H9 (cell line): ENCODE measurements at regions not wholly inside any gene's neighbourhood (a gene's known extent, or its start where the extent isn't known, plus 50 kb on each side); places are given as distances from the start of the nearest gene placed in this dataset.

Experiments
- DNase-seq: peaks from one replicate; pipeline ENCODE4 v3.0.0-alpha.2; 2017
- H2AFZ ChIP-seq: one replicate; pipeline ENCODE4 v1.6.1; 2013; ENCODE audit warnings: mild to moderate bottlenecking, low read length, control low read depth, moderate library complexity
- H2AK5ac ChIP-seq: 2 replicates; pipeline ENCODE4 v1.6.1; 2013; ENCODE audit warnings: low read length, control low read depth, mixed read lengths; ENCODE audit not compliant: insufficient read length
- H2BK120ac ChIP-seq: one replicate; pipeline ENCODE4 v1.6.1; 2013; ENCODE audit warnings: low read depth, mild to moderate bottlenecking, low read length, control low read depth, inconsistent platforms; ENCODE audit not compliant: poor library complexity, severe bottlenecking
- H2BK12ac ChIP-seq: 2 replicates; pipeline ENCODE4 v1.6.1; 2013; ENCODE audit warnings: low read length, control low read depth, mixed read lengths, low read depth; ENCODE audit not compliant: insufficient read length
- H2BK15ac ChIP-seq: 2 replicates; pipeline ENCODE4 v1.6.1; 2013; ENCODE audit warnings: low read depth, low read length, control low read depth
- H2BK20ac ChIP-seq: one replicate; pipeline ENCODE4 v1.6.1; 2013; ENCODE audit warnings: low read depth, mild to moderate bottlenecking, low read length, control low read depth, inconsistent platforms; ENCODE audit not compliant: poor library complexity, severe bottlenecking
- H2BK5ac ChIP-seq: 2 replicates; pipeline ENCODE4 v1.6.1; 2013; ENCODE audit warnings: low read length, control low read depth, mixed read lengths; ENCODE audit not compliant: insufficient read length
- H3K14ac ChIP-seq: 2 replicates; pipeline ENCODE4 v1.6.1; 2013; ENCODE audit warnings: low read length, control low read depth; ENCODE audit not compliant: insufficient read depth
- H3K18ac ChIP-seq: 2 replicates; pipeline ENCODE4 v1.6.1; 2013; ENCODE audit warnings: low read depth, mild to moderate bottlenecking, mixed read lengths, low read length, control low read depth; ENCODE audit not compliant: insufficient read length
- H3K23ac ChIP-seq: 2 replicates; pipeline ENCODE4 v1.6.1; 2013; ENCODE audit warnings: low read length, control low read depth, mixed read lengths, low read depth; ENCODE audit not compliant: insufficient read length
- H3K23me2 ChIP-seq: 2 replicates; pipeline ENCODE4 v1.6.1; 2013; ENCODE audit warnings: low read depth, mild to moderate bottlenecking, mixed read lengths, low read length, control low read depth; ENCODE audit not compliant: insufficient read length, poor library complexity, severe bottlenecking
- H3K27ac ChIP-seq: 2 replicates; pipeline ENCODE4 v1.5.1; 2013; ENCODE audit warnings: low read length, control low read depth, mixed read lengths, low read depth; ENCODE audit not compliant: insufficient read length
- H3K27me3 ChIP-seq: 2 replicates; pipeline ENCODE4 v1.6.1; 2013; ENCODE audit warnings: low read length, control low read depth, inconsistent platforms; ENCODE audit not compliant: insufficient read depth
- H3K4ac ChIP-seq: 2 replicates; pipeline ENCODE4 v1.6.1; 2013; ENCODE audit warnings: low read depth, mild to moderate bottlenecking, control low read depth, inconsistent platforms, low read length, moderate library complexity
- H3K4me1 ChIP-seq: 2 replicates; pipeline ENCODE4 v1.6.1; 2013; ENCODE audit warnings: low read length, control low read depth, inconsistent platforms; ENCODE audit not compliant: insufficient read depth
- H3K4me2 ChIP-seq: 2 replicates; pipeline ENCODE4 v1.6.1; 2013; ENCODE audit warnings: low read length, control low read depth, mixed read lengths; ENCODE audit not compliant: insufficient read length, insufficient read depth
- H3K56ac ChIP-seq: 2 replicates; pipeline ENCODE4 v1.6.1; 2013; ENCODE audit warnings: low read depth, mild to moderate bottlenecking, mixed read lengths, low read length, control low read depth; ENCODE audit not compliant: insufficient read length
- H3K79me1 ChIP-seq: 2 replicates; pipeline ENCODE4 v1.6.1; 2013; ENCODE audit warnings: low read depth, mild to moderate bottlenecking, moderate library complexity, low read length, control low read depth, inconsistent platforms; ENCODE audit not compliant: insufficient read depth, poor library complexity, severe bottlenecking
- H3K79me2 ChIP-seq: 2 replicates; pipeline ENCODE4 v1.6.1; 2013; ENCODE audit warnings: low read length, control low read depth, inconsistent platforms; ENCODE audit not compliant: insufficient read depth
- H3K9ac ChIP-seq: 2 replicates; pipeline ENCODE4 v1.6.1; 2013; ENCODE audit warnings: low read length, control low read depth, mixed read lengths; ENCODE audit not compliant: insufficient read length; ENCODE audit errors: extremely low read depth
- H3K9me3 ChIP-seq: one replicate; pipeline ENCODE4 v1.6.1; 2013; ENCODE audit warnings: low read depth, low read length, inconsistent platforms; ENCODE audit not compliant: control insufficient read depth
- H3T11ph ChIP-seq: one replicate; pipeline ENCODE4 v1.6.1; 2013; ENCODE audit warnings: mild to moderate bottlenecking, low read length, control low read depth, inconsistent platforms
- H4K20me1 ChIP-seq: one replicate; pipeline ENCODE4 v1.6.1; 2013; ENCODE audit not compliant: control insufficient read depth, insufficient read length, insufficient read depth
- H4K5ac ChIP-seq: 2 replicates; pipeline ENCODE4 v1.6.1; 2013; ENCODE audit warnings: low read depth, mild to moderate bottlenecking, mixed read lengths, low read length, control low read depth; ENCODE audit not compliant: insufficient read length
- H4K8ac ChIP-seq: replicated peaks from 2 replicates; pipeline ENCODE4 v1.6.1; 2013; ENCODE audit warnings: low read length, control low read depth, mixed read lengths, low read depth; ENCODE audit not compliant: insufficient read length
- H4K91ac ChIP-seq: 2 replicates; pipeline ENCODE4 v1.6.1; 2013; ENCODE audit warnings: low read depth, mild to moderate bottlenecking, moderate library complexity, mixed read lengths, low read length, control low read depth; ENCODE audit not compliant: insufficient read length
- H3K27ac Mint-ChIP-seq, 3 experiments: 2 replicates in 2 of 3; 3 replicates in 1 of 3; pipeline ENCODE4 v1.8.0; 2020 to 2021; ENCODE audit warnings: mixed read lengths in 3 of 3, mild to moderate bottlenecking in 1 of 3, moderate library complexity in 1 of 3
- H3K27me3 Mint-ChIP-seq: 2 replicates; pipeline ENCODE4 v1.8.0; 2021; ENCODE audit warnings: low read depth, mild to moderate bottlenecking, moderate library complexity, mixed read lengths
- H3K36me3 Mint-ChIP-seq, 3 experiments: 2 replicates in 2 of 3; 3 replicates in 1 of 3; pipeline ENCODE4 v1.8.0; 2020 to 2021; ENCODE audit warnings: low read depth in 3 of 3, mixed read lengths in 3 of 3; ENCODE audit not compliant: insufficient read depth in 1 of 3
- H3K4me1 Mint-ChIP-seq, 2 experiments: 2 replicates each; pipeline ENCODE4 v1.8.0; 2020; ENCODE audit warnings: mixed read lengths in 2 of 2
- H3K4me3 Mint-ChIP-seq, 2 experiments: 2 replicates in 1 of 2; 3 replicates in 1 of 2; pipeline ENCODE4 v1.8.0; 2020 to 2021; ENCODE audit warnings: mild to moderate bottlenecking in 2 of 2, mixed read lengths in 2 of 2, moderate library complexity in 1 of 2
- H3K9me3 Mint-ChIP-seq, 2 experiments: 2 replicates in 1 of 2; 3 replicates in 1 of 2; pipeline ENCODE4 v1.8.0; 2020; ENCODE audit warnings: mild to moderate bottlenecking in 2 of 2, mixed read lengths in 2 of 2, moderate library complexity in 1 of 2
- WGBS: extraction: QIAGEN DNeasy Blood & Tissue Kit; methylation state at CpG from one replicate; pipeline ENCODE4 v1.1.7; 2013; ENCODE audit warnings: missing lambda C conversion rate, low lambda C conversion rate, mixed read lengths; ENCODE audit not compliant: insufficient read length; ENCODE audit errors: extremely low coverage; 5-methylcytosine and 5-hydroxymethylcytosine counted together
- TF ChIP-seq, protein P1 (sequence below): fragments of 200-600 bp; sonication (generic); conservative IDR thresholded peaks from 3 replicates; pipeline ENCODE4 v1.8.0; 2021; ENCODE audit warnings: antibody characterized with exemption, mild to moderate bottlenecking

DNA sequence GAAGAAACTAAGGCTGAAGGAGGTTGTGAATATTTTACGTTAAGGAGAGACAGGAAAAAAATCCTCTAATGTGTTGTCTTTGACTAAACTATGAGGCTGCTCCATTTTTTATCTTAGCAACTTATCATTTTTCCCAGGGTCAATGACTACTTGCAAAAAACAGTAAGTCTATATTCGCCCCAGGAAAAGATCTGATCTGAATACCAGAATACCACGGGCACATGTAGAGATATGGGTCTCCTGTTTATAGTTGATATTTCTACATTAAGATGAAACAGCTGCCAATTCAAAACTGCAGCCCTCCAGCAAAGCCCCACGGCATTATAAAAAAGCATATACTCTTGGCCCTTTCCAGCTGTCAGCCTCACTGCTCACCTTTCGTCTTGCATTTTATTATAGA, 358.4 kb downstream of the SH2D4B start:
- Histone ChIP-seq H4K91ac (no peak overlapping the region), H3K4ac (no peak overlapping the region), H2AFZ (no peak overlapping the region), H2BK12ac (no peak overlapping the region), H4K20me1 (no peaks in the 10 kb centered on the region), H3K4me2 (no peak overlapping the region), H3K18ac (no peak overlapping the region), H2BK120ac (no peak overlapping the region), H3K23ac (no peak overlapping the region), H3K9me3 (no peaks in the 10 kb centered on the region), H3K27ac (no peak overlapping the region), H4K8ac (no peak overlapping the region), H3T11ph (no peak overlapping the region), H3K79me1 (no peaks in the 10 kb centered on the region), H2BK5ac (no peak overlapping the region), H4K5ac (no peak overlapping the region), H2BK20ac (no peak overlapping the region), H2AK5ac (no peak overlapping the region), H3K27me3 (peaks cover 13% of the 10 kb centered on the region; the same call in 1 of the 2 replicates), H3K14ac (no peak overlapping the region), H3K4me1 (peaks cover 20% of the 10 kb centered on the region; the same call in 1 of the 2 replicates), H3K23me2 (no peaks in the 10 kb centered on the region), H3K56ac (no peak overlapping the region), H2BK15ac (no peak overlapping the region), H3K79me2 (no peaks in the 10 kb centered on the region), H3K9ac (no peak overlapping the region)
- H3K9me3 Mint-ChIP-seq: no peaks in the 10 kb centered on the region; a peak in 1 of 5 replicates
- TF ChIP-seq, protein P1, sequence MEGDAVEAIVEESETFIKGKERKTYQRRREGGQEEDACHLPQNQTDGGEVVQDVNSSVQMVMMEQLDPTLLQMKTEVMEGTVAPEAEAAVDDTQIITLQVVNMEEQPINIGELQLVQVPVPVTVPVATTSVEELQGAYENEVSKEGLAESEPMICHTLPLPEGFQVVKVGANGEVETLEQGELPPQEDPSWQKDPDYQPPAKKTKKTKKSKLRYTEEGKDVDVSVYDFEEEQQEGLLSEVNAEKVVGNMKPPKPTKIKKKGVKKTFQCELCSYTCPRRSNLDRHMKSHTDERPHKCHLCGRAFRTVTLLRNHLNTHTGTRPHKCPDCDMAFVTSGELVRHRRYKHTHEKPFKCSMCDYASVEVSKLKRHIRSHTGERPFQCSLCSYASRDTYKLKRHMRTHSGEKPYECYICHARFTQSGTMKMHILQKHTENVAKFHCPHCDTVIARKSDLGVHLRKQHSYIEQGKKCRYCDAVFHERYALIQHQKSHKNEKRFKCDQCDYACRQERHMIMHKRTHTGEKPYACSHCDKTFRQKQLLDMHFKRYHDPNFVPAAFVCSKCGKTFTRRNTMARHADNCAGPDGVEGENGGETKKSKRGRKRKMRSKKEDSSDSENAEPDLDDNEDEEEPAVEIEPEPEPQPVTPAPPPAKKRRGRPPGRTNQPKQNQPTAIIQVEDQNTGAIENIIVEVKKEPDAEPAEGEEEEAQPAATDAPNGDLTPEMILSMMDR: no peak
- no peak overlapping the region for H3K4me3 Mint-ChIP-seq
- H3K4me1 Mint-ChIP-seq: peaks cover 15 to 38% of the 10 kb centered on the region in 2 experiments
- DNase-seq: no peak
- no peak overlapping the region for H3K27ac Mint-ChIP-seq
- H3K36me3 Mint-ChIP-seq: no peaks in the 10 kb centered on the region; a peak in 1 of 7 replicates
- peaks cover 84% of the 10 kb centered on the region for H3K27me3 Mint-ChIP-seq
- WGBS: no CpG with 5 or more reads among the region's 5 CpGs
